DMS153 treated with DMSO at 0.1 percent for 48 hours (cell line): ENCODE measurements at regions not wholly inside any gene's neighbourhood (a gene's known extent, or its start where the extent isn't known, plus 50 kb on each side); places are given as distances from the start of the nearest gene placed in this dataset.

Experiments
- DNase-seq: peaks from one replicate; lab custom pipeline; 2025; ENCODE audit not compliant: unreplicated experiment; lab: John Stamatoyannopoulos, UW

GRCh38 chr20:22004946-22005345 lies 299.5 kb downstream of the PAX1 start:
- DNase-seq: no peak

GRCh38 chr20:22003680-22004079 lies 298.2 kb downstream of the PAX1 start:
- no peak for DNase-seq

- DNase-seq: no peak
Measured at GRCh38 chr20:22001886-22002285, 296.4 kb downstream of the PAX1 start.

- DNase-seq: no peak
Measured at GRCh38 chr20:21995461-21995860, 290.0 kb downstream of the PAX1 start.

GRCh38 chr20:21994203-21994602 lies 288.7 kb downstream of the PAX1 start:
- DNase-seq: no peak

- no peak for DNase-seq
Measured at GRCh38 chr20:21982559-21982958, 277.1 kb downstream of the PAX1 start.

- DNase-seq: no peak
Measured at GRCh38 chr20:21981597-21982344, 276.3 kb downstream of the PAX1 start.

GRCh38 chr20:21981179-21981578 lies 275.7 kb downstream of the PAX1 start:
- no peak for DNase-seq

- no peak for DNase-seq
Measured at GRCh38 chr20:21971436-21971835, 266.0 kb downstream of the PAX1 start.

- DNase-seq: no peak
Measured at GRCh38 chr20:21968486-21968885, 263.0 kb downstream of the PAX1 start.

GRCh38 chr20:21967481-21967880 lies 262.0 kb downstream of the PAX1 start:
- no peak for DNase-seq

- DNase-seq: no peak
Measured at GRCh38 chr20:21956591-21956990, 251.1 kb downstream of the PAX1 start.

- no peak for DNase-seq
Measured at GRCh38 chr20:21947406-21947805, 241.9 kb downstream of the PAX1 start.

GRCh38 chr20:21944227-21944626 lies 238.8 kb downstream of the PAX1 start:
- DNase-seq: no peak

- no peak for DNase-seq
Measured at GRCh38 chr20:21941941-21942805, 236.7 kb downstream of the PAX1 start.

GRCh38 chr20:21936720-21937380 lies 231.4 kb downstream of the PAX1 start:
- DNase-seq: no peak

GRCh38 chr20:21936261-21936660 lies 230.8 kb downstream of the PAX1 start:
- no peak for DNase-seq

GRCh38 chr20:21933526-21933925 lies 228.1 kb downstream of the PAX1 start:
- no peak for DNase-seq

- no peak for DNase-seq
Measured at GRCh38 chr20:21921251-21921650, 215.8 kb downstream of the PAX1 start.

- peak; percentile 57 for DNase-seq
Measured at GRCh38 chr20:21920211-21920610, 214.7 kb downstream of the PAX1 start.

GRCh38 chr20:21918398-21918797 lies 212.9 kb downstream of the PAX1 start:
- DNase-seq: no peak

GRCh38 chr20:21902391-21902790 lies 196.9 kb downstream of the PAX1 start:
- no peak for DNase-seq
